ENCODE measurements at regions not wholly inside any gene's neighbourhood (a gene's known extent, or its start where the extent isn't known, plus 50 kb on each side); places are given as distances from the start of the nearest gene placed in this dataset.

GRCh38 chr10:78657163-78657861 lies 411.5 kb upstream of the ZMIZ1 start:
- TF ChIP-seq REST (IDR thresholded peaks at IDR 0.05; ENCODE audit: insufficient read depth in 1 of 2, low read depth in 2 of 2, low read length in 2 of 2): no peak
- no peak for TF ChIP-seq POLR2AphosphoS5 (IDR thresholded peaks at IDR 0.05; ENCODE audit: low read depth, low read length)
- no peak for TF ChIP-seq FOXP2 (optimal IDR thresholded peaks at IDR 0.05; ENCODE audit: borderline replicate concordance, extremely low read depth, extremely low read length, insufficient read depth)
- no peak for TF ChIP-seq SIN3A (IDR thresholded peaks at IDR 0.05; ENCODE audit: borderline replicate concordance, insufficient read depth, low read length)
- TF ChIP-seq TAF1 (IDR thresholded peaks at IDR 0.05; ENCODE audit: borderline replicate concordance, insufficient read depth, low read length): no peak

- TF ChIP-seq FOXP2 (optimal IDR thresholded peaks at IDR 0.05; ENCODE audit: borderline replicate concordance, extremely low read depth, extremely low read length, insufficient read depth) (no peak), TAF1 (IDR thresholded peaks at IDR 0.05; ENCODE audit: borderline replicate concordance, insufficient read depth, low read length) (no peak), SIN3A (IDR thresholded peaks at IDR 0.05; ENCODE audit: borderline replicate concordance, insufficient read depth, low read length) (no peak), REST (IDR thresholded peaks at IDR 0.05; ENCODE audit: insufficient read depth in 1 of 2, low read depth in 2 of 2, low read length in 2 of 2) (no peak), POLR2AphosphoS5 (IDR thresholded peaks at IDR 0.05; ENCODE audit: low read depth, low read length) (no peak)
Measured at GRCh38 chr10:78657862-78658165, 411.0 kb upstream of the ZMIZ1 start.

- TF ChIP-seq TAF1 (IDR thresholded peaks at IDR 0.05; ENCODE audit: borderline replicate concordance, insufficient read depth, low read length) (no peak), SIN3A (IDR thresholded peaks at IDR 0.05; ENCODE audit: borderline replicate concordance, insufficient read depth, low read length) (no peak), POLR2AphosphoS5 (IDR thresholded peaks at IDR 0.05; ENCODE audit: low read depth, low read length) (no peak), REST (IDR thresholded peaks at IDR 0.05; ENCODE audit: insufficient read depth in 1 of 2, low read depth in 2 of 2, low read length in 2 of 2) (no peak), FOXP2 (optimal IDR thresholded peaks at IDR 0.05; ENCODE audit: borderline replicate concordance, extremely low read depth, extremely low read length, insufficient read depth) (no peak)
Measured at GRCh38 chr10:78658645-78659597, 409.8 kb upstream of the ZMIZ1 start.

- TF ChIP-seq TAF1 (IDR thresholded peaks at IDR 0.05; ENCODE audit: borderline replicate concordance, insufficient read depth, low read length) (no peak), POLR2AphosphoS5 (IDR thresholded peaks at IDR 0.05; ENCODE audit: low read depth, low read length) (no peak), FOXP2 (optimal IDR thresholded peaks at IDR 0.05; ENCODE audit: borderline replicate concordance, extremely low read depth, extremely low read length, insufficient read depth) (no peak), SIN3A (IDR thresholded peaks at IDR 0.05; ENCODE audit: borderline replicate concordance, insufficient read depth, low read length) (no peak), REST (IDR thresholded peaks at IDR 0.05; ENCODE audit: insufficient read depth in 1 of 2, low read depth in 2 of 2, low read length in 2 of 2) (no peak)
Measured at GRCh38 chr10:78659598-78659967, 409.2 kb upstream of the ZMIZ1 start.
